ENCODE measurements at regions not wholly inside any gene's neighbourhood (a gene's known extent, or its start where the extent isn't known, plus 50 kb on each side); places are given as distances from the start of the nearest gene placed in this dataset.

- no peak for TF ChIP-seq ZBTB40 (IDR thresholded peaks at IDR 0.05; ENCODE audit: borderline replicate concordance)
- TF ChIP-seq NR2C2 (IDR thresholded peaks at IDR 0.05; ENCODE audit: borderline replicate concordance, control insufficient read depth, insufficient read length, low read depth) = no peak
These were observed 1354.6 kb upstream of the NRXN1 start (continued) for GRCh38 chr2:52386433-52387030.

- Histone ChIP-seq H3K4me2 (ENCODE audit: control insufficient read depth, insufficient read depth) (no peak overlapping the region), H3K27ac (ENCODE audit: control insufficient read depth, insufficient read depth) (no peak overlapping the region), H3K9me3 (replicated peaks; ENCODE audit: control insufficient read depth, insufficient read depth, low read length) (no peaks in the 10 kb centered on the region), H2AFZ (ENCODE audit: control insufficient read depth, low read depth, low read length) (no peak overlapping the region), H3K4me1 (ENCODE audit: control insufficient read depth, insufficient read depth, low read length) (no peaks in the 10 kb centered on the region), H3K36me3 (ENCODE audit: control insufficient read depth in 2 of 2, insufficient read depth in 2 of 2, low read length in 1 of 2) (no peaks in the 10 kb centered on the region), H4K20me1 (ENCODE audit: control insufficient read depth, insufficient read depth) (no peaks in the 10 kb centered on the region), H3K9ac (ENCODE audit: control insufficient read depth, insufficient read depth, low read length) (no peak overlapping the region), H3K27me3 (replicated peaks in 1 of 2; ENCODE audit: control insufficient read depth in 2 of 2, insufficient read depth in 2 of 2, low read length in 1 of 2) (no peaks in the 10 kb centered on the region), H3K79me2 (ENCODE audit: control insufficient read depth, insufficient read depth, low read length) (no peaks in the 10 kb centered on the region), H3K4me3 (no peak overlapping the region)
- in situ Hi-C loops (cut with MboI) (no loop called here), intact Hi-C loops (cut with micrococcal nuclease; ENCODE audit: unreplicated experiment) (no loop called here)
- POLR2A ChIA-PET = no interaction called here
- 4% methylated on average over 2 of the region's 2 CpGs for WGBS (ENCODE audit: insufficient coverage, insufficient replicate concordance, low lambda C conversion rate, missing lambda C conversion rate)
- CTCF ChIA-PET = no interaction called here
- no peak for DNase-seq (ENCODE audit: low read depth, low spot score)
- no peak for FAIRE-seq
- SMC1A ChIA-PET (ENCODE audit: uncharacterized antibody, unreplicated experiment) = no interaction called here
- RAD21 ChIA-PET (ENCODE audit: unreplicated experiment) = no interaction called here
- ATAC-seq = no peak
- no peak for TF ChIP-seq USF1 (IDR thresholded peaks at IDR 0.05; ENCODE audit: borderline replicate concordance, extremely low read length, insufficient read depth, low read depth, low read length)
- TF ChIP-seq RUNX3 (IDR thresholded peaks at IDR 0.05; ENCODE audit: low read length) = no peak
- no peak for TF ChIP-seq ZNF207 (IDR thresholded peaks at IDR 0.05; ENCODE audit: borderline replicate concordance)
- no peak for TF ChIP-seq POLR2AphosphoS2 (IDR thresholded peaks at IDR 0.05; ENCODE audit: low read depth, low read length)
- no peak for TF ChIP-seq RFX5 (IDR thresholded peaks at IDR 0.05; ENCODE audit: low read depth, low read length)
- no peak for TF ChIP-seq CHD1 (IDR thresholded peaks at IDR 0.05; ENCODE audit: low read depth, low read length)
- no peak for TF ChIP-seq POU2F2 (IDR thresholded peaks at IDR 0.05; ENCODE audit: borderline replicate concordance, low read depth, low read length)
- no peak for TF ChIP-seq HCFC1 (IDR thresholded peaks at IDR 0.05; ENCODE audit: low read length)
- no peak for TF ChIP-seq KDM1A (IDR thresholded peaks at IDR 0.05; ENCODE audit: borderline replicate concordance)
- no peak for TF ChIP-seq STAT1 (conservative IDR thresholded peaks at IDR 0.05)
- TF ChIP-seq NR2C1 (IDR thresholded peaks at IDR 0.05) = no peak
- TF ChIP-seq LARP7 (IDR thresholded peaks at IDR 0.05) = no peak
- TF ChIP-seq RBBP5 (conservative IDR thresholded peaks at IDR 0.05) = no peak
- no TSS peak for BruUV-seq (replicated peaks)
These were observed 1351.6 kb upstream of the NRXN1 start for GRCh38 chr2:52383541-52383940.
